HG02642 (cell line): ENCODE measurements at regions not wholly inside any gene's neighbourhood (a gene's known extent, or its start where the extent isn't known, plus 50 kb on each side); places are given as distances from the start of the nearest gene placed in this dataset.
"Not testable (repeated sequence)": the region's sequence is repeated elsewhere in the genome, so short reads cannot be mapped to it uniquely, and the experiment has no call there.

Experiments
- ATAC-seq: cut with Tn5 transposase; IDR thresholded peaks from one replicate; pipeline ENCODE4 v1.9.1; 2021; ENCODE audit warnings: mild to moderate bottlenecking; ENCODE audit not compliant: unreplicated experiment, poor library complexity

- ATAC-seq: no peak
Measured at GRCh38 chr3:182629521-182629920, 163.8 kb upstream of the ATP11B start.

- no peak for ATAC-seq
Measured at GRCh38 chr3:182631183-182632076, 161.9 kb upstream of the ATP11B start.

- no peak for ATAC-seq
Measured at GRCh38 chr3:182632077-182632393, 161.3 kb upstream of the ATP11B start.

GRCh38 chr3:182633186-182633585 is 160.1 kb upstream of the ATP11B start:
- no peak for ATAC-seq

GRCh38 chr3:182636646-182637045 is 156.7 kb upstream of the ATP11B start:
- ATAC-seq: no peak

- ATAC-seq: no peak
Measured at GRCh38 chr3:182637350-182638110, 155.8 kb upstream of the ATP11B start.

- no peak for ATAC-seq
Measured at GRCh38 chr3:182644013-182644412, 149.3 kb upstream of the ATP11B start.

- ATAC-seq: no peak
Measured at GRCh38 chr3:182644790-182645433, 148.4 kb upstream of the ATP11B start.

GRCh38 chr3:182650568-182651128 is 142.7 kb upstream of the ATP11B start:
- no peak for ATAC-seq

GRCh38 chr3:182651461-182651860 is 141.8 kb upstream of the ATP11B start:
- no peak for ATAC-seq

DNA sequence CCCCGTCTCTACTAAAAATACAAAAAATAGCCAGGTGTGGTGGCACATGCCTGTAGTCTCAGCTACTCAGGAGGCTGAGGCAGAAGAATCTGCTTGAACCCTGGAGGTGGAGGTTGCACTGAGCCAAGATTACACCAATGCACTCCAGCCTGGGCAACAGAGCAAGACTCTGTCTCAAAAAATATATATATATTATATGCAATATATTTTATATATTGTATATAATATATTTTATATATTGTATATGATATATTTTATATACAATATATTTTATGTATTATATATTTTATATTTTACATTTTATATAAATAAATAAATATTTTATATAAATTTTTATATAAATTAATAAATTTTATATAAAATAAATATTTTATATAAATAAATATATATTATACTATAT is 140.2 kb upstream of the ATP11B start:
- not testable (repeated sequence) for ATAC-seq

DNA sequence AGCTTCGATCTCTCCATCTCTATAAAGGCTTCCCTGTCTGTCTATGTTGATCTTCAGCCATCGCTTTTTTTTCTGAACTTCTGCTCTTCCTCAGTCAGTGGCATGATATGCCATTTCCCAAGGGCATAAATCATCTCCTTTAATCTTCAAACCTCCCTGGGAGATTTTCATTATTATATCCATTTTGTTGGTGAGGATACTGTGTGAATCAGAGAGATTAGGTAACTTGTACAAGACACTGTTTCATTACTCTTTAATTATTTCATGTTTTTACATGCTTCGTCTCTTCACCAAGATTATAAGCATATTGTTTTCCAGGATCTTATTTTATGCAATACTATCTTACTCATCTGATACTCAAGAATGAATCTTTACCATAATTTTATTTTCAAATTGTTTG is 124.8 kb upstream of the ATP11B start:
- ATAC-seq: no peak

DNA sequence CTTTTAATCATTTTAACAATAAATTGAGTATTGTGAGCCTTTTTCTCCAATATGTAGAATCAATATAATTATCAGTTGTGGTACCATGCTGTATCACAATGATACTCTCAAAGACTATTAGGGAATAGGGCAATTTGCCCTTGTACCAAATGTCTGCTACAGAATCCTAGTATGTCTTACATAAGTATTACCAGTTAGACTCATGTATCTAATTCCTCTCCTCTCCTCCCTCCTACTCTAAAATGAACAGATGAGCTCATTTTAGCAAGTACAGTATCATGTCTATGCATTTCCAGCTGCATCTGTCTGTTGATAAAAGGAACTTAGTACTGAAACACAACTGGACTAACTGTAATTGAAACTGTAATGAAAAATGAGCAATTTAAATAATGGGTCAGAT is 124.3 kb upstream of the ATP11B start:
- ATAC-seq: no peak

GRCh38 chr3:182671541-182671940 is 121.8 kb upstream of the ATP11B start:
- no peak for ATAC-seq

GRCh38 chr3:182671942-182672341 is 121.4 kb upstream of the ATP11B start:
- no peak for ATAC-seq

- no peak for ATAC-seq
Measured at GRCh38 chr3:182673336-182673735, 120.0 kb upstream of the ATP11B start.

DNA sequence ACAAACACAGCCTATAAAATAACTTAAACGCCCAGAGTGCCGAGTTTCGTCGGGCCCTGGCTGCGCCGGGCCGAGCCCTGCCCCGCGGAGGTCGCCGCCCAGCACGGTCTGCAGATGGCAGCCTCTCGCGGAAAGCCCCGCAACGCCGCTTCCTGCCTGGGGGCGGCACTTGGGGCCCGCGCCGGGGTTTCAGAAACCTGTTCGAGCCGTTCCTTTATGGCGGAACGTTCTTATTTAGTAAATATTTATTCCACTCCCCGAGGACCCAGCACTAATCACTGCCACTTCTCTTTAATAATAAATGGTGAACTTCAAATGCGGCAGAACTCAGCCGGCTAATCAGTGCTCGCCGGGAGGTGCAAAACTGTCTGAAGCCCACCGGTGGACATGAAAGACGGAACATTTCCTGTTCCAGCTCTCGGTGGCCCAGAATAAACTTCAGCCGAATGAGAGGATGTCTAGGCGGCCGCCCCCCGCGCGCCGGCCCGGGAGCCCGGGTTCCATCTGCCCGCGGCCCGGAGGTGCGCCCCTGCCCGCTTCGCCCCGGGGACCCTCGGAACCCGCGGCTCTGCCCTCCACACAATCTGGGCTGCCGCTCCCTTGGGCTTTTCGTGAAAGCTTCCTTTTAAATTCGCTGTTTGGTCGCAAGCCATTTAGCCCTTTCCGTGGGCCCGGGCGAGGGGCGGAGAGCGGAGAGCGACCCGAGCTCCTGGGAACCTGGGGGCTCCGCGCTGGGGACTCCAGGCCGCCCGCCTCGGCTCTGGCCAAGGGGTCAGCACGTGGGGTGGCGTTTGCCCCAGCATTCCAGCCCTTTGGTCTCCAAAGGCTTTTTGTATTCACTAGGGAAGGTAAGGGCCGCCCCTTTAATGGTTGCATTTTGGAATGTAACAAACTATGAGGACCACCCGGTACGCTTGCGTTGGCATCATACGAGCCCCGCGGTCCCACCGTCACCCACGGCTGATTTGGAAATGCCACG is 110.8 kb upstream of the ATP11B start:
- ATAC-seq: peak; percentile 93

- ATAC-seq: peak; percentile 62
Measured at GRCh38 chr3:182683453-182683852, 109.9 kb upstream of the ATP11B start.

DNA sequence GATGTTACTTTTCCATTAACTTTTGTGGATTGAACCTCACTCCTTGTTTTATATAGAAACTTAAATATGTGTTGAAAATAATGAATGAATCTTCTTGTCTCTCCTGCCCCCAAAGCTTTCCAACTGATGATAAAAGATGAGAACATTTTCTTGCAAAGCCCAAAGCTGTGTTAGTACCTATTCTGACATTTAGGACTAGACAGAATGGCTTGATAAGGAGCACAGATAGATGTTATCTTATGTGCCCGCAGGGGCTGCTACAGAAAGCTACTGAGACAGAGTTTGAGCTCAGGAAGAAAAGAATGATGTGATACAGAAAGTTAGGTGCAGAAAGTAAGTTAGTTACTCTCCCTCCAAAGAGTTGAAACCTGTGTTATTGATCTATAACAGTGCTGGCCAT is 109.4 kb upstream of the ATP11B start:
- ATAC-seq: no peak
